K562 (cell line): ENCODE measurements at regions not wholly inside any gene's neighbourhood (a gene's known extent, or its start where the extent isn't known, plus 50 kb on each side); places are given as distances from the start of the nearest gene placed in this dataset.
A peak's percentile ranks its signal among the peaks of the same experiment; 100 is the strongest.

Experiments
- ATAC-seq: fragments of 200-7000 bp; cut with Tn5 transposase; 3 replicates; pipeline ENCODE4 v1.9.1; 2020; ENCODE audit warnings: moderate library complexity
- BruUV-seq: library from RNA; stranded (reverse); fragments of 400-500 nt; replicated peaks from 2 replicates; lab custom pipeline; 2021; lab: Mats Ljungman, UMichigan
- CTCF ChIA-PET: fragments of 300-600 bp; formaldehyde crosslinking; extraction: SDS; loops from one replicate; lab custom pipeline; 2021; ENCODE audit warnings: low intra/inter-chr PET ratio; lab: Yijun Ruan, JAX
- POLR2A ChIA-PET: fragments of 300-600, 350-650 bp; sonication (Branson Sonifier 250); formaldehyde crosslinking; extraction: SDS; loops from one replicate; lab custom pipeline; 2021; ENCODE audit warnings: antibody characterized with exemption, inconsistent platforms; lab: Yijun Ruan, JAX
- DNase-seq, 4 experiments: peaks; one replicate each; pipeline versions ENCODE4 v3.0.0 to v3.0.0-alpha.2; 2011 to 2018; ENCODE audit warnings: low spot score in 3 of 4, mixed read lengths in 3 of 4; ENCODE audit errors: extremely low read depth in 1 of 4
- FAIRE-seq: peaks from 2 replicates; lab custom pipeline; 2011; peaks lifted over from hg19 to GRCh38; lab: Jason Lieb, UNC
- H2AFZ ChIP-seq: 2 replicates; pipeline ENCODE4 v1.6.0; 2011; ENCODE audit warnings: low read depth, low read length, control low read depth, inconsistent platforms
- H3K27ac ChIP-seq: fragments of 200-600 bp; 3 replicates; pipeline ENCODE4 v1.8.0; 2011; ENCODE audit warnings: low read depth, mild to moderate bottlenecking, control low read depth, inconsistent platforms, low read length, moderate library complexity, mixed read lengths; ENCODE audit errors: extremely low read depth
- H3K27me3 ChIP-seq, 2 experiments: fragments of 300-600 bp in 1 of 2; 2 replicates in 1 of 2; 3 replicates in 1 of 2; pipeline versions ENCODE4 v1.6.0 to v1.8.0; 2011; ENCODE audit warnings: inconsistent platforms in 2 of 2, low read length in 2 of 2, mild to moderate bottlenecking in 1 of 2, mixed read lengths in 1 of 2, moderate library complexity in 1 of 2; ENCODE audit not compliant: control insufficient read depth in 2 of 2, insufficient read depth in 2 of 2
- H3K36me3 ChIP-seq: fragments of 300-600 bp; 3 replicates; pipeline ENCODE4 v1.8.0; 2011; ENCODE audit warnings: mild to moderate bottlenecking, low read length, inconsistent platforms; ENCODE audit not compliant: control insufficient read depth, insufficient read depth
- H3K4me1 ChIP-seq, 2 experiments: fragments of 200-600 bp in 1 of 2; replicated peaks in 1 of 2; 2 replicates in 1 of 2; 3 replicates in 1 of 2; pipeline versions ENCODE4 v1.5.1 to v1.8.0; 2011; ENCODE audit warnings: inconsistent platforms in 2 of 2, low read length in 2 of 2, mild to moderate bottlenecking in 1 of 2, mixed read lengths in 1 of 2, moderate library complexity in 1 of 2; ENCODE audit not compliant: control insufficient read depth in 2 of 2, insufficient read depth in 2 of 2
- H3K4me2 ChIP-seq: 2 replicates; pipeline ENCODE4 v1.6.1; 2011; ENCODE audit warnings: low read length, control low read depth, inconsistent platforms, mixed read lengths; ENCODE audit not compliant: insufficient read depth
- H3K4me3 ChIP-seq: fragments of 200-600 bp; sonication (generic), shearing (Covaris generic); 2 replicates; pipeline ENCODE4 v1.5.1; 2016; ENCODE audit warnings: control low read depth, inconsistent platforms
- H3K79me2 ChIP-seq: fragments of 200-600 bp; 3 replicates; pipeline ENCODE4 v1.8.0; 2011; ENCODE audit warnings: low read length, inconsistent platforms; ENCODE audit not compliant: control insufficient read depth, insufficient read depth
- H3K9ac ChIP-seq, 2 experiments: 2 replicates each; pipeline versions ENCODE4 v1.6.0 to v1.6.1; 2011; ENCODE audit warnings: low read depth in 2 of 2, low read length in 2 of 2, control low read depth in 1 of 2, inconsistent platforms in 1 of 2, mild to moderate bottlenecking in 1 of 2, mixed read lengths in 1 of 2; ENCODE audit not compliant: insufficient read depth in 1 of 2
- H3K9me1 ChIP-seq: one replicate; pipeline ENCODE4 v1.6.0; 2011; ENCODE audit warnings: inconsistent platforms, mild to moderate bottlenecking, low read length, moderate library complexity; ENCODE audit not compliant: control insufficient read depth, insufficient read depth
- H3K9me3 ChIP-seq: replicated peaks from 2 replicates; pipeline ENCODE4 v1.5.1; 2011; ENCODE audit warnings: low read depth, low read length, inconsistent platforms; ENCODE audit not compliant: control insufficient read depth, insufficient read depth
- H4K20me1 ChIP-seq: replicated peaks from 2 replicates; pipeline ENCODE4 v1.6.1; 2011; ENCODE audit warnings: low read length, inconsistent platforms, mixed read lengths; ENCODE audit not compliant: control insufficient read depth, insufficient read depth
- ETV5 ChIP-seq: sonication (generic); formaldehyde crosslinking; IDR thresholded peaks from 2 replicates; pipeline ENCODE4 v1.4.0; 2020; ENCODE audit warnings: low read depth, mild to moderate bottlenecking, missing genetic modification reagents
- FOXA3 ChIP-seq, 2 experiments: fragments of 450-650 bp in 1 of 2; sonication (generic) in 1 of 2; formaldehyde crosslinking; IDR thresholded peaks in 1 of 2; conservative IDR thresholded peaks in 1 of 2; 2 replicates each; pipeline versions ENCODE4 v1.4.0 to v1.8.0; 2020 to 2022; ENCODE audit warnings: mild to moderate bottlenecking in 2 of 2, missing genetic modification reagents in 1 of 2
- KAT7 ChIP-seq: sonication (generic); formaldehyde crosslinking; IDR thresholded peaks from 2 replicates; pipeline ENCODE4 v1.8.0; 2022; ENCODE audit warnings: missing genetic modification reagents, mild to moderate bottlenecking, borderline replicate concordance
- TAF15 ChIP-seq: fragments of 200-400 bp; formaldehyde crosslinking; IDR thresholded peaks from 2 replicates; pipeline ENCODE4 v1.6.1; 2017; ENCODE audit warnings: mild to moderate bottlenecking, low read depth, low read length, moderate library complexity
- USF1 ChIP-seq: sonication (generic); formaldehyde crosslinking; IDR thresholded peaks from 2 replicates; pipeline ENCODE4 v1.9.0; 2022; ENCODE audit warnings: mild to moderate bottlenecking, missing genetic modification reagents
- ZNF3 ChIP-seq: fragments of 250-450 bp; sonication (Bioruptor Pico); IDR thresholded peaks from 2 replicates; pipeline ENCODE4 v1.5.0; 2021; ENCODE audit warnings: mild to moderate bottlenecking, moderate library complexity
- ZNF780A ChIP-seq: fragments of 250-450 bp; sonication (Bioruptor Pico); IDR thresholded peaks from 2 replicates; pipeline ENCODE4 v1.5.0; 2021; ENCODE audit warnings: mild to moderate bottlenecking
- WGBS: fragments of 100-300 bp; shearing (Covaris generic); methylation state at CpG from one replicate; pipeline ENCODE4 v1.1.6; 2016; ENCODE audit warnings: low coverage, mixed read lengths; ENCODE audit not compliant: insufficient coverage; ENCODE audit errors: missing lambda C conversion rate; 5-methylcytosine and 5-hydroxymethylcytosine counted together
- in situ Hi-C: fragments of 300-500 bp; cut with MboI; formaldehyde crosslinking; loops from 4 replicates; pipeline ENCODE4 v1.15.0; 2018; ENCODE audit warnings: inconsistent platforms, mixed read lengths
- intact Hi-C: fragments of 100-400 bp; cut with micrococcal nuclease; formaldehyde crosslinking; loops from 2 replicates; pipeline ENCODE4 v1.14.2; 2022

- H3K9me3 ChIP-seq = no peaks in the 10 kb centered on the region
- POLR2A ChIA-PET = no interaction called here
- H3K4me2 ChIP-seq = no peak overlapping the region
- H4K20me1 ChIP-seq = no peaks in the 10 kb centered on the region
- no peaks in the 10 kb centered on the region for H3K36me3 ChIP-seq
- H3K27ac ChIP-seq = no peak overlapping the region
- H3K9ac ChIP-seq = no peak overlapping the region
- no TSS peak for BruUV-seq
- DNase-seq (no peak), FAIRE-seq (no peak), ATAC-seq (no peak)
- no peak overlapping the region for H2AFZ ChIP-seq
- intact Hi-C loops = no loop called here
- CTCF ChIA-PET = no interaction called here
- H3K9me1 ChIP-seq = no peaks in the 10 kb centered on the region
- TF ChIP-seq USF1 (CRISPR knock-in tag) (no peak), ETV5 (CRISPR knock-in tag) (no peak), KAT7 (no peak), TAF15 (no peak), ZNF780A (no peak), ZNF3 (CRISPR knock-in tag) (no peak), FOXA3 (CRISPR knock-in tag; conservative IDR thresholded peaks at IDR 0.05 in 1 of 2, IDR thresholded peaks at IDR 0.05 in 1 of 2) (0 out of 4 replicates have a peak, but pooled peaks of 1 of the 2 experiments have one; percentile 41)
- in situ Hi-C loops = no loop called here
- H3K27me3 ChIP-seq = no peaks in the 10 kb centered on the region
- no peaks in the 10 kb centered on the region for H3K4me1 ChIP-seq
- H3K4me3 ChIP-seq = no peak overlapping the region
- 0% methylated on average over 1 of the region's 1 CpG for WGBS
- H3K79me2 ChIP-seq = no peaks in the 10 kb centered on the region
Observed at GRCh38 chr12:74820324-74820723, 282.7 kb downstream of the ATXN7L3B start.
